OCI-LY3 (cell line): ENCODE measurements at regions not wholly inside any gene's neighbourhood (a gene's known extent, or its start where the extent isn't known, plus 50 kb on each side); places are given as distances from the start of the nearest gene placed in this dataset.

Source experiments
- CTCF ChIP-seq: fragments of 200-600, 300-600 bp; sonication (generic); IDR thresholded peaks from 2 replicates; pipeline ENCODE4 v1.5.1; 2014; ENCODE audit warnings: antibody characterized with exemption, low read length, low read depth
- EZH2phosphoT487 ChIP-seq: fragments of 200-600 bp; shearing (Covaris generic); IDR thresholded peaks from 2 replicates; pipeline ENCODE4 v1.6.1; 2018; ENCODE audit warnings: antibody characterized with exemption, mixed run types, low read depth

- no peak for TF ChIP-seq CTCF
- no peak for TF ChIP-seq EZH2phosphoT487
Measured at GRCh38 chr5:60439552-60439951, 260.4 kb downstream of the DEPDC1B start.
